Eye (tissue), 1 donor: ENCODE measurements at regions not wholly inside any gene's neighbourhood (a gene's known extent, or its start where the extent isn't known, plus 50 kb on each side); places are given as distances from the start of the nearest gene placed in this dataset.

ENCODE experiments used
- DNase-seq: peaks from one replicate; pipeline ENCODE4 v3.0.0-alpha.2; 2015

DNA sequence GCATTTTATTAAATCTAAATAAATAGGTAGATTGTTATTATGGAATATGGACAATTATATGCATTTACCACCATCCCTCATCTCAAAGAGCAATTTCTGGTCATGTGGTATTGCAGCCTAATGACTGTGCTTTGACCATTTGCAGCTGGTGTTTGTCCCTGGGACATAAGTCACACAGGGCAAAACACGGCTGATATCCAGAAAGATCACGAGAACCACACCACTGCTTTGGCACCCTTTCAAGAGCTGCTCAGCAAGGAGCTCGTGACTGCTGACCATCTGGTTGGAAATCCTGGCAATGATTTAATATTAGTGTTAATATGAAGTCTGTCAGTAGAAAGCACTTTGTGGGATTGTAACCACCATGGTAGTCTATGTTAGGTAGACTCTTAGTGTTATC lies 545.0 kb downstream of the GBA3 start:
- no peak for DNase-seq

DNA sequence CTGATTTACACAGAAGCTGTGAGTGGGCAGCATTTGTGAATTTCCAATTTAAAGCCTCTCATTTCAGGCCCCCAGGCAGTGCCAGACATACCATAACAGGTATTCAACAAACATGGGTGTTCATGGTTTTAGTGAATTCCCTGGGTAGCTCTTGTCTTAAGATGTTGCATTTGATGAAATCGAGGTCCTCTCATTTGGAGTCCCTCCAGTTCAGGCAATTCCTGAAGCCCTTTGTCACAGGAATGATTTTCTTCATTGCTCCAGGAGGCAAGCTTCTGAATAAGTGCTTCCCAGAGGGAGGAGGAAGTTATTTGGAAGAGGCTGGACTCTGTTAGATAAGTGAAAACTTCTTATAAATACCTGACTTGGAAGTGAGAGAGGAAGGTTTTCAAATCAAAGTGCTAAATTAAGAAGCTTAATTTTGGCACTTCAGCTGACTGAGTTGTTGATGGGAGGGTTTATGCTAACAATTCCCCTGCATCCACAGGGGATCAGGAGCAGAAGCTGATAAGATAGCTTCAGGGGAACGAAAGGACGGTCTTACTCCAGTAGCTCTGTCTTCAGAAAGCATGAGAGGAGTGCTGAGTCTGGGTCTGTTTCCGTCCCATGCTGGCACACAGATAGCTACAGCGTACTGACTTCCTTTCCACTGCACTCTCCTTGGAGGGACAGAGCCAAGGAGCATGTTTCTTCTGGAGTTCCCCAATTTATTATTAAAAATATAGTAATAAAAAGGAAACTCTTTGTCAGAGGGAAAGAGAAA lies 543.1 kb downstream of the GBA3 start:
- no peak for DNase-seq

DNA sequence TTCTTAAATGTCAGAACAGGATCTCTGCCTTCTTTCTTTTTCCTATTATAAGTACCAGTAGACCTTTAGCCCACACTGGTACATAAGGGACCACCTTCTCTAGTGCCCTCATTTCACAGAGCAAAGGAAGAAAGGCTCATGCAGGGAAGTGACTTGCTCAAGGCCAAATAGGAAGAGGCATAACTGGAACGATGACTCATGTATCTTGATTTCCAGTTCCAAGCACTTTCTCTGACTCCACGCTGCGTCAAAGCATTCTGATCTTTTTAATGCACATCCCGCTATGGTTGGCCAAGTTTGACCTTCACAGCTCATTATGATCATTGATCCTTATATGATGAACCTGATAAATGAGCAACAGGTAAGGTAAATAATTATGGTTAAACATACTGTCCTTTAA lies 542.0 kb downstream of the GBA3 start:
- DNase-seq = no peak

DNA sequence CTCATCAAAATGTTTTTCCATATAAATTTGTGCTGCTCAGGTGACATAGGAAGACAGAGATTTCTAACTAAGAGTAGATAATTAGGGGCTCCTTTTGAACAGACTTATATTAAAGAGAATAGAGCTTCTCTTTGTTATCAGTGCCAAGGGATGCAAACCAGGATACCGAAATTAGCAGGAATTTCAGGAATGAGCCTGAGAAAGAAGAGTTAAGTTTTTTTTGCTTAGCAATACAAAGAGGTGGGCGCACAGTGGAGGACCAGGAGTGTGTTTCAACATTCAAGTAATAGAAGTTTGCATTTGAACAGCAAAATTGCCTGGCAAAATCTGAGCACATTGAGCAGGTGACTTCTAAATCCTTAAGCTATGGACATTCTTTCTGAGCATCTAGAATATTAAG lies 541.3 kb downstream of the GBA3 start:
- DNase-seq = no peak

DNA sequence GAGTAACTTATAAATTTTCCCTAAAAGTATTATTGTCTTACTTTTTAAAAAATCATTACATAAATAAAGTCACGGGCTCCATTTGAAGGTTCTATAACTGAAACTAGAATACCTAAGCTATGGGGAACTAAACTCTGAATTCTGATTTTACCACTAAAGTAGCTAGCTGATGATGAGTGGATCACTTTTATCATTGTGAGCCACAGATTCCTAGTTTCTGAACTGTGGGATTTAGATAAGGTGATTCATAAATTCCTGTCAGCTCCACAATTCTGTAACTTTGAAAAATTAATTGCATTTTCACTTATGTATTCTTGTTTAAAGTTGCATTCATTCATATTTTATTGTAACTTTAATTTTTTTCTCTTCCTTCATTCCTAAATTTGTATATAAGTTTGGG lies 540.9 kb downstream of the GBA3 start:
- DNase-seq = no peak

DNA sequence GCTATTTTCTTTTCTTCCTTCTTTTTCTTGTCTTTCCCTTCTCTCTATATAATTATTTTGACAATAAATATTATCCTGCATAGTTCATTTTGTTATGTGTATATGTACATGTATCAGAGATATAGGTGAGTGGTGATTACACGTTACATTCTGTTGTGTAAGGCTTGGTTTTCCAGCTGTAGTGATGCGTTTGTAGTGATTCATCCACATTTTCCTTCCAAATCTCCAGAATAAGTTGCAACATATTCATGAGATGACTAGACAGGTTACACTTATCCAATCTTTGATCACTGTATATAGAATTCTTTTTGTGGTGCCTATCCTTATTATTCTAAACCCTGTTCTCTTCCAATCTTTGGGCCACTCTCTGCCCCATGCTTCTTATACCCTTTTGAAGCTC lies 540.2 kb downstream of the GBA3 start:
- DNase-seq = no peak

DNA sequence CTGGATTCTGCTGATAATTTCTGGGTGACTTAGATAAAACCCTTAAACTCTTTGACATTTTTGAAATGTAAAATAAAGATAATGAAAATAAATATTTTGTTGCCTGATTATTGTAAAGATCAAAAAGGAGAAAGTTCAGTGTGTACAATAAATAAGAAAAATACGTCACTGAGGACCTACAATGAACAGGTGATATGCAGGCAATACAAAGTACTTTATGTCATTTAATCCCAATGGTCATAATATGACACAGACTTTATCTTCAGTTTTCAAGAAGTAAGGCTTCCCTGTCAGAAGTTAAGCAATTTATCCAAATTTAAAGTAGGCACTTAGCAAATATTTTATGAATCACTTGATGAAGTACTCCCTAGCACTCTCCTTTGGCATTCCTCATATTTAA lies 532.8 kb downstream of the GBA3 start:
- DNase-seq = no peak

DNA sequence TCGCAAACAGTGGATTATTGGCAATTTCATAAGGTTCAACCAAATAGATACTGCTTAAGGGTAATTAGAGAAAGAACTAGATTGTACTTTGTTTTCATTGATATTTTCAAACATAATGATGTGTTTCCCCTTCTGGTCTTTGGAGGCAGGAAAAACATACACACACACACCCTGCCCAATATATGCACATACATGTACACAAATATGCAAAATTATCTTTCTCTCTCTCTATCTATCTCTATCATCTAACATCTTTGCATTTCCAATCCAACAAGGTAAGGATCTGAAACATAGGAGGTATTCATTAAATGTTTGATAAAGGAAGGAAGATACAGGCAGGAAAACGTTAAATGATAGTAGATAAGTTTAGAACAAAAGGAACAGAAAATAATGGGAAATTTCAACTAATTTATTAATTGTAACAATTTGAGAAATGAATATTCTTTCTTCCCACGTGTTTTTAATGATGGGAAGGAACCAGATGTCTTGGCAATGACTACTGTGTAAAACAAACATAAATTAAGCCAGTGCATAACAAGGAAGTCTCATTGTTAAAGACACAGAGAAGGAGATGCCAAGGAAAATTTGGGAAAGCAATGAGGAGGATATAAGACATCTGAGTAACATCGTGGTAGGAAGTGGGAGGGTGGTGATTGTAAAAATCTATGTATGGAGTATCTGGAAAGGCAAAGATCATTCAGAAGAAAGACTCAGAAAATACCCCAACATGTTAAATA lies 532.1 kb downstream of the GBA3 start:
- DNase-seq = no peak

DNA sequence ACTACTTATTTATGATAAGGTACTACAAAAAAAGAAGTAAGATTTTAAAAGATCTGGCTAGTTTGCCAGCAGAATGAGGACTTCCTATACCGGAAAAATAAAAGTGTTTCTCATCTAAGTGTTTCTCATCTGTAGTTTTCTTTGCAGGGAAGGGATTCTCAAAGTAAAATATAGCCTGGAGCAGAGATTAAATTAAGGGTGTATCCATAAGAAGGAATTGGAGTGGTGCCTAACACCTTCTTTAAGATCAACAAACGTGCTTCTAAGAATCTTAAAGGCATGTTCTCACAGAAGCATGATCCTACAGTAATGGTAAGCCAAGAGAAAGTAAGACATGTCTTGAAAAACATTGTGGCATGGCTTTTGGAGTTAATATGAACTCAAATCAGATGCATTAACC lies 528.2 kb downstream of the GBA3 start:
- no peak for DNase-seq

DNA sequence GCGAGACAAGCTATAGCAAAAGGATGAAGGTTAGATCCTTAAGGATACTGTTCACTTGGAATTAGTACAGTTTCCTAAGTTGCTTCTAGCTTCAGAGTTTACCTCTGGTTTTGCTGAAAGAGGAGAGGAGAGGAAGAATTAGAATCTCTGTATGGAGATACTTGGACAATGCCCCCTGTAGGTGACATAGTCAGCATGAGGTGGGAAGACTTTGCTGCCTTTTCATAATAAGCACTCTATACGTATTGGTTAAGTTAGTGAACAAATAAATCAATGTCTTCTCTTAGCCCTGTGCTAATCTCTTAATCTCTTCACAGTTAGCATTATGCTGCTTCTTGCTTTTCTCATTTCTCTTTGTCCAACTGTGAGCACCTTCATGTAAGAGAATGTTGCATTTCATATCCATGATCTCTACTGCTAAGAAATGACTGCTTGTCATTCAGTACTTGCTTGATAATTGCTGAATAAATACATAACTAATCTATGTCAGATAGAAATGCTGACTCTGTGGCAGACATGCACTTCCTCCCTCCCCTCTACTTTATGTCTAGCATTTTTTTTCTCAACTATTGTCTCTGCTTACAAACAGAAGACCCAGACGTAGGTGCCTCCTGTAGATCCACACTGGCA lies 527.2 kb downstream of the GBA3 start:
- DNase-seq = no peak

DNA sequence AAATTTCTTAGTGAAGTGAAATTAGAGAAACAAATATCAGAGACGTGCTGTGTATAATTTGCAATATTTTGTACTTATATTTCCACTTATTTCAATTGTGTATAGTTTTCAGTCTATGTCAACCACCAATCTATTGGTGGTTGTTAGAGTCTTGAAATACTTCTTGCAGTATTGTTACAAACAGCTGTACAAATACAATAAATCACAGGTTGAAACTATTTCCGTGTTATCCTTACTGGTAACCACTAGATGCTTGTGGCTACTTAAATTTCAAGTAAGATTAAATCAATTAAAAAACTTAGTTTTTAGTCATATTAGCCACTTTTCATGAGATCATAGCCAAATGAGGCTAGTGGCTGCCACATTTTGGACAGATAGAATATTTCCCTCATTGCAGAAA lies 520.5 kb downstream of the GBA3 start:
- no peak for DNase-seq

DNA sequence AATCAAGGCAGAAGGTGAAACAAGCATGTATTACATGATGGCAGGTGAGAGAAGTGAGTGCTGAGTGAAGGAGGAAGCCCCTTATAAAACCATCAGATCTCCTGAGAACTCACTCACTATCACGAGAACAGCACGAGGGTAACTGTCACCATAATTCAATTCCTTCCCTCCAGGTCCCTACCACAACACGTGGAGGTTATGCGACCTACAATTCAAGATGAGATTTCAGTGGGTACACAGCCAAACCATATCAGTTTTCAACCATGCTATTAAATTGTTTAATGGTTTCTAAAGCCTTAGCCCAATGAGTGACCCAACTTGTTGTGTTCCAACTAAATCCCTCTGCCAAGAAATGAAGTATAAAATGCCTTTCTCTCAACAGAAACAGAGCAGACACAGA lies 519.8 kb downstream of the GBA3 start:
- DNase-seq = no peak

DNA sequence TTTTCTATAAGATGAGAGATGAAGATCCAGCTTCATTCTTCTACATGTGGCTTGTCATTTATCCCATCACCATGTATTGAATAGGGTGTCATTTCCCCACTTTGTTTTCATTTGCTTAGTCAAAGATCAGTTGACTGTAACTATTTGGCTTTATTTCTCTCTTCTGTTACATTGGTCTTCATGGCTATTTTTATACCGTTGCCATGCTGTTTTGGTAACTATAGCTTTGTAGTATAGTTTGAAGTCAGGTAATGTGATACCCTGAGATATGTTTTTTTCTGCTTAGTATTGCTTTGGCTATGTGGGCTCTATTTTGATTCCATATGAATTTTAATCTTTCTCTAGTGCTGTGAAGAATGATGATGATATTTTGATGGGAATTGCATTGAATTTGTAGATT lies 514.3 kb downstream of the GBA3 start:
- no peak for DNase-seq

DNA sequence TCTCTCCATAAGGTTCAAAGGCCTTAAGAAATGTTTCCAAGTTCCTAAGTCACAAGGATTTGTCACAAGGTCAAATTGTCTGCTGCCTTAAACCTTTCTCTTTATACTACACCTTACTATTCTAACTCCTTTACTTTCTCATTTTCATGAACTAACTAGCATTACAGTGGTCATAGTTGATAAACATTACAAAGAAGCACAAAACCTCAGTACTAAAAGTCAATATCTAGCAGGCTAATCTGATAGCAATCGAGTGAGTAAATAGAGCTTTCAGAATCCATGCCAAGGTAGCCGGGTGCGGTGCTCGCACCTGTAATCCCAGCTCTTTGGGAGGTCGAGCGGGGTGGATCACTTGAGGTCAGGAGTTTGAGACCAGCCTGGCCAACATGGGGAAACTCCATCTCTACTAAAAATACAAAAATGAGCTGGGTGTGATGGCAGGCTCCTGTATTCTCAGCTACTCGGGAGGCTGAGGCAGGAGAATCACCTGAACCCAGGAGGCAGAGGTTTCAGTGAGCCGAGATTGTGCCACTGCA lies 510.0 kb downstream of the GBA3 start:
- no peak for DNase-seq

DNA sequence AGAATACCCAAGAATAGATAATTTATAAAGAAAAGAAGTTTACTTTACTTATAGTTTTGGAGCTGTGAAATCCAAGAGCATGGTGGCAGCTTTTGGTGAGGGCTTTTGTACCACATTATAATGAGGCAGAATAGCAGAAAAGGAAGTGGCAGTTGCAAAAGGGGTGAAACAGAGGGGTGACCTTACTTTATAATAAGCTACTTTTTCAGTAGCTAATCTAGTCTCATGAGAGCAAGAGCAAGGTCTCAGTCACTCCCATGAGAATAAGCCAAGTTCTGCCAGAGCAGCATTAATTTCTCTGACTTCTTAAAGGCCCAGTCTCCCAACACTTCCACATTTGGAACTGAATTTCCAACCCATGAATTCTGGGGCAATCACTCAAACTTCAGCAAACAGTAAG lies 502.0 kb downstream of the GBA3 start:
- DNase-seq = no peak

DNA sequence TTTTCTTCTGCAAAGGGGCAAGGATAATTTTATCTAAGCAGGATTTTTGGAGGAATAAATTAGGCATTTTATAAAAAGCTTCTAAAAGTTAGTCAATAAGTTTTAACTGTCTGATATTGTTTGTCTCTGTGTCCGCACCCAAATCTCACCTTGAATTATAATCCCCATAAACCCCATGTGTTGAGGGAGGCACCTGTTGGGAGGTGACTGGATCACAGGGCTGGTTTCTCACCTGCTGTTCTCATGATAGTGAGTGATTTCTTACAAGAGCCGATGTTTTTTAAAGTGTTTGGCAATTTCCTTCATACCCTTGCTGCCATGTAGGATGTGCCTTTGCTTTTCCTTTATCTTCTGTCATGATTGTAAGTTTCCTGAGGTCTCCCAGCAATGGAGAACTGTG lies 481.4 kb downstream of the GBA3 start:
- DNase-seq = no peak

DNA sequence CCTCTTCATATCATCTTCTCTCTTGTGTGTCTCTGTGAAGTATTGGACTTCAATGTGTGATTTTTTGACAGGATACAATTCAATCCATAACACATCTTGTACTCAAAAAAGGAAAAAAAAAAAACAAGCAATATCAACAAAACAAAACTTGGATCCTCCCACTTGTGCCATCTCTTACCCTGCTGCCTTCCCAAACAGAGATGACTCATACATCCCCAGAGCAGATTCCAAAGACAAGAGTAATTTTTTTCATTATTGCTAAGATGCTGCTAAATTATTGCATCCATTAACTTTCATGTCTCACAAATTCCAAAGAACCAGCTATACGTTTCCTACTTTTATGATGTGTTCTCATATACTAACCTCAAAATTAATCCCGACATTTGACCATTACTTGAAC lies 479.2 kb downstream of the GBA3 start:
- no peak for DNase-seq

DNA sequence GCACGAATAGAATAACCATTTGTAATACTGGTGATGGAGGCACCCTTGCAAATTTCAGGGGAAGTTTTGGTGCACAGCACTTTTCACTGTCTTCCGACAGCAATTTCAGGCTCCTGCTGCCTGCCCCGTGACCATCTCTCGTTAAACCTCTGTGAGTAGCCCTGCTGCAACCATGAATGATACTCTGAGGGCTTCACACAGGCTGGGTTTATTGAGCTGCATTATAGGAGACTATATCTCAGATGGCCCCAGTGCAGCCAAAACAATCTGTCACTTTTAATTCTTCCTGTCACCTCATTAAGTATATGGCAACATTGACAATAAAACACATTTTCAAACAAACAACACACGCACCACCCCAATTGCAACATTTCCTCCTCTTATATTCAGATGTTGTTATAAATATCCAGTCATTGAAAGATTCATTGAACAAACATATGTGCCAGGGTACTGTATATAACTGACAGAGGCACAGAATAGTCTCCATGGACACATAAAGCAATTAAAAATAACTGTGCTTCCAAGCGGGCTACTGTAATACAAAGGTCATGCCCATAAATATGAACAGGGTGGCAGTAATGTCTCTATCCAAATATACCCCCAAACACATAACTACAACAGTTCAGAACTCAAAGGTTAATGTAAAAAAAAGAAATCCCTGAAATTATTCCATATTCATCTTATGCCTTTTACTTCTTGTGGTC lies 477.0 kb downstream of the GBA3 start:
- DNase-seq = no peak

DNA sequence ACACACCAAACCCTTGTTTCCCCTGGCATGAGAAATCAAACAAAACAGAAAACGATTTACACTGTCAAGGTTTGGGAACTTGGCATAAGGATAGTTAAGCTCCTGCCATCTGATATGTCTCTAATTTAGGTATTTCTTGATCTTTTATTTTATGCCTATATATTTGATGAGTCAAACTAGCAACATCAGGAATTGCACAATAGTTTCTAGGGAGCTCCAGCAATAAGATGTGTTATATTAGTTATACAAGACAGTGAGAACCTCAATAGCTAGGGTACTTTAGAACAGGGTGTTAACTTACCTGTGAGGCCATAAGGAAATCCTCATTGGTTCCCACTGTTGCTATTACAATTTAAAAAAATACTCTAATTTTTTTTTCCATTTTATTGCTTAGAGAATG lies 474.2 kb downstream of the GBA3 start:
- DNase-seq = no peak

DNA sequence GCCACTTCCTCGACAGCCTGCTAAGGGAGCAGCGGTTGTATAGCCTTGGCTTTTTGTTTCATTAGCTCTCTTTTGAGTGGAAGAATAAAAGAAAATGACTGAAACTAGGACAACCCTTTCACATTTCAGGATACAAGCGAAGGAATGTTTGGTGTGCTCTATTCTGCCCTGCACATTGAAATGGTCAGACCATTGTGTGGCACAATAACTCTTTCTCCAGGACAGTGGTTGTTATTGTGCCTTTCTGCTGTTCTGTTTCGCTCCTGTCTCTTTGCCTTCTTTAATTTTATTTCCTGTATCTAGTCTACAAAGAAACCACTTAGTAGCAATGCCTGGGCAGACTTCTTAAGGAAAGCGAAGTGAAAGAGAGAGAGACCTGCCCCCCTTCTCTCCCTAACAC lies 473.7 kb downstream of the GBA3 start:
- DNase-seq = no peak

DNA sequence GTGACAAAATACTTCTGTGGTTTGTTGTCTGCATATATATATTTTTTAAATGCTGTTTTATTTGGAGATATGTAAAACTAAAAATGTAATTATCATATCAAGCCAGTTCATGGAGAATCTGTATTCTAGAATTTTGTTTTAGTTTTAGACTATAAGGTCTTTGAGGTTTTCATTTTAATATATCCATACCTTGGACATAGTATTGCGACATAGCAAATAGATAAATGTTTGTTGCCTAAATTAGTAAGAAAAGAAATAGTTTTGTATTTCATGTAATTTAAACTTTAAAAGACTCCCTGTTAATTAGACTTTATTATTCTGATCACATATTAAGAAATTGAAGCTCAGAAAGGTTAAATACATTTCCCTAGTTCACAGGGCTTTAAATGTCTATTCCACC lies 472.9 kb downstream of the GBA3 start:
- DNase-seq = no peak

DNA sequence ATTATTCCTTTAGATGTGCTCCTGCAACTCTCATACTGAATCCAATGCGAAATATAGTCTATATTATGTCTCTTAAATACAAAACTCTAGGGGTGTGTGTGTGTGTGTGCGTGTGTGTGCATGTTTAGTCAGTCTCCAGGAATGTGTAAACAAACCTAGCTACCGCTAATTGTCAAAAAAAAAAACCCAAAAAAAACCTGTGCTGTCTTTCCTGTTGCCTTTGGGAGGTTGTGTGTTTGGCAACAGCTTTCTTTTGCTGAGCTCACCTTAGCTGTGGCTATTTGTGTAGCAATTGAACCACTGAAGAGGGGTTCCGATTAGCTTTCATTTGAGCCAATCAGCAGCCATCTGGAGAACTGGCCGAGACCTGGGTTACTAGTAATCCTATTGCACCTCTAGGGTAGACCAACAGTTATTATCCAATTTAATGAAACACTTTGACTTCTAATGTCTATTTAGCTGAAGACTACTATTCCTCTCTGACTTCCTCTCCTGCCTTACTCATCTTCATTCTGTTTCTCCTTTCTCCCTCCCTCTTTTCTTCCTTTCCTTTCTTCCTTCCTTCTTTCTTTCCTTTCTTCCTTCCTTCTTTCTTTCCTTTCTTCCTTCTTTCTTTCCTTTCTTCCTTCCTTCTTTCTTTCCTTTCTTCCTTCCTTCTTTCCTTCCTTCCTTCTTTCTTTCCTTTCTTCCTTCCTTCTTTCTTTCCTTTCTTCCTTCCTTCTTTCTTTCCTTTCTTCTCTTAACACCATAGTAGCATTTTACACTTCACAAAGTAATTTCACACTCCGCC lies 471.1 kb downstream of the GBA3 start:
- DNase-seq = no peak

DNA sequence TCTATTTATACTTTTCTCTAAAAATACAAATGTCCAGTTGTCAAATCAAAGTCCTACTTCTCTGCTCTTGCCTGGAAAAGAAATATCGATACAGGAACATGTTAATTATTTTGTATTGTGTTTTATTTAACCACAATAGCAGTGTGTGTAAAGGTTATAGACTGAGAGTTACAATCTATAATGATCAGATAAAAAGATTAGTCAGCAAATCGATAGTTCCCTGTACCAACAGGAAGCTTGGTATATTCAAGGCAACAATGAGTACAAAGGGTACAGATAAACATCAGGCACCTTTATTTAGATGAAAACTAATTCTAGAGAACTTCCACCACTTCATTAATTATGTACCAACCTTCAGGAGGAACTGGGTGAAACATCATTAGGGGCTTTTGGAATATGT lies 469.5 kb downstream of the GBA3 start:
- DNase-seq = no peak
